ENCODE measurements at regions not wholly inside any gene's neighbourhood (a gene's known extent, or its start where the extent isn't known, plus 50 kb on each side); places are given as distances from the start of the nearest gene placed in this dataset.
"Not testable (repeated sequence)": the region's sequence is repeated elsewhere in the genome, so short reads cannot be mapped to it uniquely, and the experiment has no call there.

DNA sequence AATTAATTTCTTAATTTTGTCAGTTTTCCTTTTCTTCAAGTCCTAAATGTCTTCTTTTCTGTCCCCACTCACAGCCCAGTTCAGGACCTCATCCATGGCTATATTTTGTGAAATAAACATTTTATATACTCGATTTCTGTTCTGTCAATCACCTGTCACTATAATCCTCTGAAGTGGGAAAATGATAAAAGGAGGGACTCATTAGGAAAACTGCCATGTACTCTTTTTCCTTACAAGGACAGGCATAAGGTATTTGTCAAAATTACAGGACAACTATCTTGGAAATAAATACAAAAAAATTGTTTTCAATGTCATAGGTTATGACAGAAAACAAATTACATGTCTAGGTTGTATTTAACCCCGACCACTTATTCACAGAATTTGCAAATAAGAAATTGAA is 240.1 kb upstream of the CBLB start:
- no peak overlapping the region for H3K9ac ChIP-seq (ENCODE audit: low read depth, low read length)
- no peaks in the 10 kb centered on the region for H3K9me3 ChIP-seq (ENCODE audit: control insufficient read depth, insufficient read depth, low read length)
- H3K4me3 ChIP-seq (ENCODE audit: low read depth, low read length), result no peak overlapping the region
- no peaks in the 10 kb centered on the region for H3K4me1 ChIP-seq (ENCODE audit: control insufficient read depth, insufficient read depth, low read length)
- no peaks in the 10 kb centered on the region for H3K27me3 ChIP-seq (ENCODE audit: control insufficient read depth, insufficient read depth, low read length)
- no peaks in the 10 kb centered on the region for H3K36me3 ChIP-seq (ENCODE audit: control insufficient read depth, insufficient read depth, low read length)

DNA sequence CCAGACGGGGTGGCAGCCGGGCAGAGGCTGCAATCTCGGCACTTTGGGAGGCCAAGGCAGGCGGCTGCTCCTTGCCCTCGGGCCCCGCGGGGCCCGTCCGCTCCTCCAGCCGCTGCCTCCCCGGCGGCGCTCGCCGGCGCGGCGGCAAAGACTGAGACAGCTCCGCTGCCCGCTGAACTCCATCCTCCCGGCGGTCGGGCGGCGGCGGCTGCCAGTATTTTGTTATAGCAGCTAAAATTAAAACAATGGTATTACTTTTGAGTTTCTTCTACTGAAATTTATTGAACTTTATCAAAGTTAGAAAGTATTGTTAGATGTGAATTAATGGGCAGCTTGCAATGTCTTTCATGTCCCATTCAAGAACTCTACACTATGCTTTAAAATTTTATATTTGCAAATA is 243.7 kb upstream of the CBLB start:
- not testable (repeated sequence) for H3K9me3 ChIP-seq (ENCODE audit: control insufficient read depth, insufficient read depth, low read length); H3K9ac ChIP-seq (ENCODE audit: low read depth, low read length); H3K4me1 ChIP-seq (ENCODE audit: control insufficient read depth, insufficient read depth, low read length); H3K36me3 ChIP-seq (ENCODE audit: control insufficient read depth, insufficient read depth, low read length); H3K4me3 ChIP-seq (ENCODE audit: low read depth, low read length); H3K27me3 ChIP-seq (ENCODE audit: control insufficient read depth, insufficient read depth, low read length)

DNA sequence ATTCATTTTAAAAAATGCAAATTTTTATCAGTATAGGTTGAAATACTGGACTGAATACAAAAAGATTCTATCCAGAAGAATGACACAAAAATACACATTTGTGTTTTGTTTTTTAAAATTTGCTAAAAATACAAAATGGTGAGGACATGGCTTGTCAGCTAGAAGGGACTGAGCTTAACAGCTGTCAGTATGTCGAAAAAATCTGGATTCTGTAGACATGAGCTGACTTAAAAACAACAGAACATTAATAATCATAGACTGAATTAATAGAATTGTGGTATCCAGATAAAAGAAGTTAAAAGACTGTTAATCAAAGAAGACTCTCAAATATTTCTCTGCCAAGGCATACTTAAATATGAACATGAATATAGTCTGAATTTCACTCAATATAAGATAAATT is 244.9 kb upstream of the CBLB start:
- H3K4me3 ChIP-seq (ENCODE audit: low read depth, low read length), result no peak overlapping the region
- no peaks in the 10 kb centered on the region for H3K9me3 ChIP-seq (ENCODE audit: control insufficient read depth, insufficient read depth, low read length)
- H3K4me1 ChIP-seq (ENCODE audit: control insufficient read depth, insufficient read depth, low read length), result no peaks in the 10 kb centered on the region
- no peaks in the 10 kb centered on the region for H3K27me3 ChIP-seq (ENCODE audit: control insufficient read depth, insufficient read depth, low read length)
- H3K9ac ChIP-seq (ENCODE audit: low read depth, low read length), result no peak overlapping the region
- no peaks in the 10 kb centered on the region for H3K36me3 ChIP-seq (ENCODE audit: control insufficient read depth, insufficient read depth, low read length)

DNA sequence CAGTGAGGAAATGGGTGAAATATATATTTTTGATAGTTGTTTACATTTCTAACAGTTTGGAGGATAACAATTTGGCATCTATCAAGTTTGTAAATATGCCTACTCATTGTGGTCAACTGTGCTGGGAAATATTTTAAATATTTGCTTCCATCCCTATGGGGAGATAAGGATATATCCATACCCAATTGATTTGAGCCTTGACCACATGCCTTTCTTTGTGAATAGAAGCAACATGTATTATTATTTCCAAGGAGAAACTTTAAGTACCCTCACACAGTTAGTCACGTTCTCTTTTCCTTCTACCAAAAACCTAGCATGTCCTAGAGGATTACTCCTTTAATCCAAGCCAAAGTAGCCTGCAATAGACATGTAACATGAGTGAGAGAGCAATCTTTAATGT is 245.4 kb upstream of the CBLB start:
- H3K27me3 ChIP-seq (ENCODE audit: control insufficient read depth, insufficient read depth, low read length), result no peaks in the 10 kb centered on the region
- H3K4me3 ChIP-seq (ENCODE audit: low read depth, low read length), result no peak overlapping the region
- no peaks in the 10 kb centered on the region for H3K4me1 ChIP-seq (ENCODE audit: control insufficient read depth, insufficient read depth, low read length)
- H3K9me3 ChIP-seq (ENCODE audit: control insufficient read depth, insufficient read depth, low read length), result no peaks in the 10 kb centered on the region
- H3K9ac ChIP-seq (ENCODE audit: low read depth, low read length), result no peak overlapping the region
- no peaks in the 10 kb centered on the region for H3K36me3 ChIP-seq (ENCODE audit: control insufficient read depth, insufficient read depth, low read length)

DNA sequence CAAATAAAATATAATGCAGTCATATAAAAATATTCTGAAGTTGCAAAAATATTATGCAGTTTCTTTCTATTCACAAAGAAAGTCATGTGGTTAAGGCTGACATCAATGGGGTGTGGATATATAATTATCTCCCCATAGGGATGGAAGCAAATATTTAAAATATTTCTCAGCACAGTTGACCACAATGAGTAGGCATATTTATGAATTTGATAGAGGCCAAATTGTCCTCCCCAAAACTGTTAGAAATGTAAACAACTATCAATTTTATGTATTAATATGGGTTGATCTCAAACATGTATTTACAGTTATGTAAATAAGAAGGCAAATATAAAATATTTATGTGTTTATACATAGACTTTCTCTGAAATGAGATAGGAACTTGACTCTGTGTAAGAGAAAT is 246.0 kb upstream of the CBLB start:
- no peak overlapping the region for H3K4me3 ChIP-seq (ENCODE audit: low read depth, low read length)
- no peaks in the 10 kb centered on the region for H3K36me3 ChIP-seq (ENCODE audit: control insufficient read depth, insufficient read depth, low read length)
- no peak overlapping the region for H3K9ac ChIP-seq (ENCODE audit: low read depth, low read length)
- no peaks in the 10 kb centered on the region for H3K4me1 ChIP-seq (ENCODE audit: control insufficient read depth, insufficient read depth, low read length)
- H3K27me3 ChIP-seq (ENCODE audit: control insufficient read depth, insufficient read depth, low read length), result no peaks in the 10 kb centered on the region
- no peaks in the 10 kb centered on the region for H3K9me3 ChIP-seq (ENCODE audit: control insufficient read depth, insufficient read depth, low read length)

DNA sequence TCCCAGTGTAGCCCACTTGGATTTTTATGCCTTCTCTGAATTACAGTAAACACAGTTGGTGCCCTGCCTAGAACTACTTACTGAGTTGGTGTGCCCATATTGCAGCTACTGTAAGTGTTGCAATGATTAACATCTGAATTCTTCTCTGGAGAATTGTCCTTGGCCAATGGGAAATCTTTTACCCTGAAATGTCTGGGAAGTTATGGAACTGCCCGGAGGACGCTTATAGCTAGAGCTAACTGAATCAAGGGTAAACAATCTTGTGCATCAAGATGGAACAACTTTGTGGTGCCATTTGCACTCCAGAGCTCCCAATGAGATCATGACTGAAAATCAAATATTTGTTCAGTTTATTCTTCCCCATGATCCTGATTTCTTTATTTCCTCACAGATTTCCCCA is 246.7 kb upstream of the CBLB start:
- H3K4me3 ChIP-seq (ENCODE audit: low read depth, low read length), result no peak overlapping the region
- no peak overlapping the region for H3K9ac ChIP-seq (ENCODE audit: low read depth, low read length)
- H3K9me3 ChIP-seq (ENCODE audit: control insufficient read depth, insufficient read depth, low read length), result no peaks in the 10 kb centered on the region
- H3K36me3 ChIP-seq (ENCODE audit: control insufficient read depth, insufficient read depth, low read length), result no peaks in the 10 kb centered on the region
- H3K27me3 ChIP-seq (ENCODE audit: control insufficient read depth, insufficient read depth, low read length), result no peaks in the 10 kb centered on the region
- no peaks in the 10 kb centered on the region for H3K4me1 ChIP-seq (ENCODE audit: control insufficient read depth, insufficient read depth, low read length)

DNA sequence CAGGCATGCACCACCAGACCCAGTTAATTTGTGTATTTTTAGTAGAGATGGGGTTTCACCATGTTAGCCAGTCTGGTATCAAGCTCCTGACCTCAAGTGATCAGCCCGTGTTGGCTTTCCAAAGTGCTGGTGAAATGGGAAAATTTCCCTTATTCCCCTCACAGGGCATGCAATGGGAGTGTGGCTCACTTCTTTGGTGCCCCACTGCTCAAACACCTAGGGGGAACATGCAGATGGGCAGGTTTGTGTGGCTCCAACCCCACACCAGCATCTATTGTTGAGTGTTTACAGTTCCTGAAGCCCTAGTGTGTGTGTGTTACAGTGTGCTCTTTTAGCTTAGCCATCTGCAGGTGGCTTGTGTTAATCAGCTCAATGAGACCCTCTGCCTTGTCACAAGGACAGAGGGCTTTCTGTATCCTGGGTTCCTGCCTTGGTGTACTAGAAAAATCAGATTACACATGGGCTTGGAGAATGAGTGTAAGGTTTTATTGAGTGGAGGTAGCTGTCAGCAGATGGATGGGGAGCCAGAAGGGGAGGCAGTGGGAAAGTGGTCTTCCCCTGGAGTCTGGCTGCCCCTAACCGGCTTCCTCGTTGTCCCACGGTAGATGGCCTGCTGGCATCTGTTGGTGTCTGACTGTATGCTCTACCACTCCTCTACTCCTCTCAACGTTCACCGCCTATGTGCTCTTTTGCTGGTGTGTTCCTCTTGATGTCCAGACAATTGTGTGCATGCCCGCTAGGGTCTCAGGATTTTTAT is 248.1 kb upstream of the CBLB start:
- Histone ChIP-seq H3K9me3 (ENCODE audit: control insufficient read depth, insufficient read depth, low read length) (no peaks in the 10 kb centered on the region), H3K4me3 (ENCODE audit: low read depth, low read length) (no peak overlapping the region), H3K27me3 (ENCODE audit: control insufficient read depth, insufficient read depth, low read length) (no peaks in the 10 kb centered on the region), H3K36me3 (ENCODE audit: control insufficient read depth, insufficient read depth, low read length) (no peaks in the 10 kb centered on the region), H3K9ac (ENCODE audit: low read depth, low read length) (no peak overlapping the region), H3K4me1 (ENCODE audit: control insufficient read depth, insufficient read depth, low read length) (no peaks in the 10 kb centered on the region)

DNA sequence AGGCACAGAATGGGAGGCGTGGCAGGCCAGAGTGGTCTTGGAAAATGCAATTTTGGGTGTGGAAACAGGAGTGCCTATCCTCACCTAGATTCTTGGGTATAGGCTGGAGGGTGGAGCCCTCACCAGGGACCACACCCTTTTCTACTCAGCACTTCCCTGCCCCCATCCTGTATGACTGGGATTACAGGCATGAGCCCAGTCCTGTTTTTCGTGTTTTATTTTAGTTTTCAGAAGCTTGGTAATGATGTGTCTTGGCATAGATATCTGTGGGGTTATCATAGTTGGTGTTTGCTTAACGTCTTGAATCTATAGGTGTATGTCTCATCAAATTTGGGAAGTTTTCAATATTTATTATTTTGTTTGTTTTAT is 248.7 kb upstream of the CBLB start:
- H3K36me3 ChIP-seq (ENCODE audit: control insufficient read depth, insufficient read depth, low read length), result no peaks in the 10 kb centered on the region
- H3K4me3 ChIP-seq (ENCODE audit: low read depth, low read length), result no peak overlapping the region
- no peaks in the 10 kb centered on the region for H3K9me3 ChIP-seq (ENCODE audit: control insufficient read depth, insufficient read depth, low read length)
- H3K9ac ChIP-seq (ENCODE audit: low read depth, low read length), result no peak overlapping the region
- H3K27me3 ChIP-seq (ENCODE audit: control insufficient read depth, insufficient read depth, low read length), result no peaks in the 10 kb centered on the region
- H3K4me1 ChIP-seq (ENCODE audit: control insufficient read depth, insufficient read depth, low read length), result no peaks in the 10 kb centered on the region

DNA sequence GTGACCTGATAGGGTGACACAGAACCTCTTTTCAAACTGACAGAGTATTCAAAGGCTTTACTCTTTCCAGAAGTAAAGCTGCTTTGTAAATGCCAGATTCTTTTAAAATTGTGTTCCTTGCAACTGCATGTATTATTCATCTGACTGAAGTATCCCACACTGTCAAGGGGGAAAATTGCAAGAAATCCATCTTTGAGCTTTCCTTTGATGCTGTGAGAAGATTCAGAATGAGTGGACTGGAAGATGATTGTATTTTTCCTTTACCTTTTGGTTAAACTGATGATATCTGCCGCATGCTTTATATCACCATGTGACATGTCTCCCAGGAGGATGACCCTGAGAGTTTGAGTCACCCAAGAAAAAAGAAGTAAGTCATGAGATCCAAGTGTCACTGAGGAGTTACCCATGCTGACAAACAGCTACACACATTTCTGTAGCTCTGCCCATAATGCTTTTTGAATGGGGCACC is 250.8 kb upstream of the CBLB start:
- Histone ChIP-seq H3K27me3 (ENCODE audit: control insufficient read depth, insufficient read depth, low read length) (no peaks in the 10 kb centered on the region), H3K4me1 (ENCODE audit: control insufficient read depth, insufficient read depth, low read length) (no peaks in the 10 kb centered on the region), H3K4me3 (ENCODE audit: low read depth, low read length) (no peak overlapping the region), H3K9me3 (ENCODE audit: control insufficient read depth, insufficient read depth, low read length) (no peaks in the 10 kb centered on the region), H3K36me3 (ENCODE audit: control insufficient read depth, insufficient read depth, low read length) (no peaks in the 10 kb centered on the region), H3K9ac (ENCODE audit: low read depth, low read length) (no peak overlapping the region)

DNA sequence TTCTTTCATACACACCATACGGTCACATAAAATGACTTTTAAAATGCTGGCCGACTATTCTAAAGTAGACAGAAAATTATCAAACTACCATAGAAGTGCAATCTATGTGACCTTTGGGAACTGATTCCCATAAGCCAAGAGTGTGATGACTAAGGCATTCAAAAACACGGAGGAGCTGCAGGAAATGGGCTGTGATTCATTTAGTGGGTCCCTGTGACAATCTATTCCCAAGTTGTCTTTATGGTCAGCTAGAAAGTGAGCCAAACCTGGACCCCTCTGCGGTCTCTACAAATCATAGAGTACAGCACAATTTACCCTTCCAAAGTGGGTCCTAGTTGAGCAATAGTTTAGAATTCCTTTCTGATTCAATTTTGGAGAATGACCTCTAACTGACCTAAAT is 251.5 kb upstream of the CBLB start:
- Histone ChIP-seq H3K4me1 (ENCODE audit: control insufficient read depth, insufficient read depth, low read length) (no peaks in the 10 kb centered on the region), H3K36me3 (ENCODE audit: control insufficient read depth, insufficient read depth, low read length) (no peaks in the 10 kb centered on the region), H3K9ac (ENCODE audit: low read depth, low read length) (no peak overlapping the region), H3K4me3 (ENCODE audit: low read depth, low read length) (no peak overlapping the region), H3K9me3 (ENCODE audit: control insufficient read depth, insufficient read depth, low read length) (no peaks in the 10 kb centered on the region), H3K27me3 (ENCODE audit: control insufficient read depth, insufficient read depth, low read length) (no peaks in the 10 kb centered on the region)

DNA sequence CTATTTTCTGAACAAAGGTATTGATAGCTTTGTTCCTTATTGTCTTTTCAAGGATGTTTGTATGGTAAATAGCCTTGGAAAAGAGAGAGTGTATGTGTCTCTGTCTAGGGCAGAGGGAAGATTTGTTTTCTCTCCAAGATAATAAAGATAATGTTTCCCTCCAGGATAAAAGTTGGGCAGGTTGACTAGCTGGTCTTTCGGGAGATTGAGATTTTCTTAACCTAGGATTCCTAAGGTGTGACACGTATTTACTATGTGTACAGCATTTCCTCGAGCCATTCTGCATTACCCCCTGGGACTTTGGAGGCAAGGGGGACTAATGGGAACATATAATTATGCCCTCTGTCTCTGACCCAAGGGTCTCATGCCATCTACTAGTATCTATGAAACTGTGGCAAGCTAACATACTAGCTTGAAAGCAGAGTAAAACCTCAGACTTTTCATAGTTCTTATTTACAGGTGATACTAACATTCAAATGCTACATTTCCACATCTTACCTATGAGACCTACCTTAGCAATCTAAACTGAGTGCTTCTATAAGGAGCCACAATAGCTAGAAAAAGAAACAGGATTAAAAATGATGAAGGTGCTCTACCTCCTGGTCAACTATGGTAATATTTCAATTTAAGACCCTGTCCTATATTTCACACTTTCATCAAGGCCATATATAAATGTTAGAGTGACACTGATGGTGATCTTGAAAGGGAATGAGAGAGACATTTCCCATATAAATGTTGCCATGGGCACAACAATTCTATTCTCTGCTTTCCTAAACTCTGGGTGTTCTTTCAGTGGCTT is 252.9 kb upstream of the CBLB start:
- Histone ChIP-seq H3K9me3 (ENCODE audit: control insufficient read depth, insufficient read depth, low read length) (no peaks in the 10 kb centered on the region), H3K9ac (ENCODE audit: low read depth, low read length) (no peak overlapping the region), H3K27me3 (ENCODE audit: control insufficient read depth, insufficient read depth, low read length) (no peaks in the 10 kb centered on the region), H3K4me1 (ENCODE audit: control insufficient read depth, insufficient read depth, low read length) (no peaks in the 10 kb centered on the region), H3K4me3 (ENCODE audit: low read depth, low read length) (no peak overlapping the region), H3K36me3 (ENCODE audit: control insufficient read depth, insufficient read depth, low read length) (no peaks in the 10 kb centered on the region)

DNA sequence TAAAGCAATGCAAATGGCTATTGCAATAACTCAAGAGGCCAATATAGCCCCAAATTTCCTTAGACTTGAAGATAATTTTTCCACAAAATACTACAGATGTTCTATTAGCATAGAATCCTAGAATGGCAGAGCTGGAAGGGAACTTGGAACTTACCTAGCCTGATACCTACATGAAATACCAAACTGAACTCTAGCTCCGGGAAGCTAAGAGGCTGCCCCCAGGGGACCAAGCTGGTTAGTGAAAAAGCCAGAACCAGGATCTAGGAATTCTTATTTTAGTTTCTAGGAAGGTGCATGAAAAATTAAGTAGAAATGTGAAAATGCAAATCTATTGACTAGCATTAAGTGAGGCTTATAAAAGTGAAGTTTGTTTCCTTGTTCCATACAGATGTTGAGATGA is 256.0 kb upstream of the CBLB start:
- Histone ChIP-seq H3K9me3 (ENCODE audit: control insufficient read depth, insufficient read depth, low read length) (no peaks in the 10 kb centered on the region), H3K27me3 (ENCODE audit: control insufficient read depth, insufficient read depth, low read length) (no peaks in the 10 kb centered on the region), H3K36me3 (ENCODE audit: control insufficient read depth, insufficient read depth, low read length) (no peaks in the 10 kb centered on the region), H3K9ac (ENCODE audit: low read depth, low read length) (no peak overlapping the region), H3K4me3 (ENCODE audit: low read depth, low read length) (no peak overlapping the region), H3K4me1 (ENCODE audit: control insufficient read depth, insufficient read depth, low read length) (no peaks in the 10 kb centered on the region)

All from iPS-15b (cell line).